ENCODE measurements at regions not wholly inside any gene's neighbourhood (a gene's known extent, or its start where the extent isn't known, plus 50 kb on each side); places are given as distances from the start of the nearest gene placed in this dataset.

- no peaks in the 10 kb centered on the region for H3K9me3 ChIP-seq (ENCODE audit: insufficient read depth in 2 of 2, low read depth in 1 of 2, low read length in 1 of 2)
- no peak overlapping the region for H3K4me2 ChIP-seq (ENCODE audit: insufficient read depth in 1 of 2, low read depth in 2 of 2, low read length in 2 of 2)
- H3K4me1 ChIP-seq (replicated peaks in 1 of 4; ENCODE audit: control insufficient read depth in 3 of 4, insufficient read depth in 4 of 4, low read length in 3 of 4) = peaks cover 0 to 3% (median 0%) of the 10 kb centered on the region in 4 experiments; a peak in 1 of 7 replicates
- no peak overlapping the region for H4K8ac ChIP-seq (ENCODE audit: extremely low read depth, insufficient read depth, low read length)
- no peak overlapping the region for H2BK5ac ChIP-seq (ENCODE audit: low read depth, low read length)
- H3K79me1 ChIP-seq (ENCODE audit: low read depth, low read length) = no peaks in the 10 kb centered on the region
- no peak overlapping the region for H3K56ac ChIP-seq (replicated peaks; ENCODE audit: insufficient read length, low read depth, low read length)
- H3K4me3 ChIP-seq (ENCODE audit: extremely low read depth in 1 of 4, insufficient read depth in 2 of 4, low read depth in 3 of 4, low read length in 4 of 4) = no peak overlapping the region
- WGBS, 2 experiments (ENCODE audit: extremely low coverage in 1 of 2, insufficient coverage in 1 of 2, insufficient read length in 1 of 2, insufficient replicate concordance in 2 of 2, low coverage in 1 of 2, low lambda C conversion rate in 2 of 2, missing lambda C conversion rate in 1 of 2) = 83% methylated on average over 7 of the region's 7 CpGs; no CpG with 5 or more reads in 1 of the 2 experiments
- H3K27me3 ChIP-seq (replicated peaks in 1 of 4; ENCODE audit: control insufficient read depth in 3 of 4, extremely low read depth in 1 of 4, insufficient read depth in 3 of 4, low read length in 3 of 4) = no peaks in the 10 kb centered on the region
- no peak overlapping the region for H4K91ac ChIP-seq (replicated peaks; ENCODE audit: insufficient read length, low read length)
- H3K14ac ChIP-seq (ENCODE audit: insufficient read length) = no peak overlapping the region
- H3K9ac ChIP-seq (replicated peaks in 1 of 4; ENCODE audit: extremely low read depth in 1 of 4, low read depth in 3 of 4, low read length in 3 of 4) = no peak overlapping the region
- CTCF ChIA-PET (ENCODE audit: partially characterized antibody) = no interaction called here
- no peaks in the 10 kb centered on the region for H3K36me3 ChIP-seq (ENCODE audit: control insufficient read depth in 2 of 4, insufficient read depth in 4 of 4, low read length in 3 of 4)
- no peak overlapping the region for H2BK20ac ChIP-seq (ENCODE audit: low read length)
- H4K20me1 ChIP-seq (replicated peaks in 1 of 2; ENCODE audit: control insufficient read depth in 1 of 2, insufficient read depth in 2 of 2, low read length in 2 of 2) = no peaks in the 10 kb centered on the region
- H3K18ac ChIP-seq (ENCODE audit: extremely low read depth, low read length) = no peak overlapping the region
- no peak for FAIRE-seq
- no peak overlapping the region for H3K4ac ChIP-seq (replicated peaks; ENCODE audit: insufficient read length, low read depth, low read length)
- no peaks in the 10 kb centered on the region for H3K79me2 ChIP-seq (ENCODE audit: control insufficient read depth in 1 of 2, insufficient read depth in 2 of 2, low read length in 2 of 2)
- no peak for DNase-seq (ENCODE audit: low read depth in 1 of 2, low spot score in 2 of 2)
- no peak overlapping the region for H2AFZ ChIP-seq (ENCODE audit: low read length)
- no peak overlapping the region for H4K5ac ChIP-seq (ENCODE audit: insufficient read length, low read depth, low read length)
- POLR2A ChIA-PET (ENCODE audit: partially characterized antibody) = no interaction called here
- no peak overlapping the region for H2AK5ac ChIP-seq (ENCODE audit: low read depth, low read length)
- H2BK120ac ChIP-seq (replicated peaks; ENCODE audit: low read depth, low read length) = no peak overlapping the region
- H3K23me2 ChIP-seq (ENCODE audit: low read depth, low read length) = no peaks in the 10 kb centered on the region
- H2BK12ac ChIP-seq (ENCODE audit: low read depth, low read length) = no peak overlapping the region
- no peak overlapping the region for H3K23ac ChIP-seq (ENCODE audit: insufficient read length)
- H3K27ac ChIP-seq (ENCODE audit: low read depth, low read length) = no peak overlapping the region
- H2BK15ac ChIP-seq (ENCODE audit: low read length) = no peak overlapping the region
- TF ChIP-seq GABPA (IDR thresholded peaks at IDR 0.05; ENCODE audit: borderline replicate concordance, insufficient read depth, low read length) (no peak), KDM1A (IDR thresholded peaks at IDR 0.05; ENCODE audit: borderline replicate concordance, low read length) (no peak), FOSL1 (IDR thresholded peaks at IDR 0.05; ENCODE audit: insufficient read depth, low read depth, low read length) (no peak), BRCA1 (IDR thresholded peaks at IDR 0.05; ENCODE audit: low read depth, low read length) (no peak), EZH2 (IDR thresholded peaks at IDR 0.05; ENCODE audit: low read depth, low read length, severe bottlenecking) (no peak), SIX5 (IDR thresholded peaks at IDR 0.05; ENCODE audit: low read depth, low read length) (no peak), SP1 (IDR thresholded peaks at IDR 0.05; ENCODE audit: low read depth, low read length) (no peak), CTCF (IDR thresholded peaks at IDR 0.05; ENCODE audit: control extremely low read depth in 1 of 3, insufficient read depth in 1 of 3, low read depth in 1 of 3, low read length in 3 of 3) (no peak), SIN3A (conservative IDR thresholded peaks at IDR 0.05 in 1 of 2, IDR thresholded peaks at IDR 0.05 in 1 of 2; ENCODE audit: low read depth in 1 of 2, low read length in 2 of 2) (no peak), KDM4A (IDR thresholded peaks at IDR 0.05; ENCODE audit: low read depth, low read length, severe bottlenecking) (no peak), TAF7 (optimal IDR thresholded peaks at IDR 0.05; ENCODE audit: borderline replicate concordance, low read depth, low read length) (no peak), KDM5A (IDR thresholded peaks at IDR 0.05; ENCODE audit: low read length) (no peak)
Observed at GRCh38 chr4:173746424-173746823, 216.4 kb upstream of the HAND2 start.
